ENCODE measurements at regions not wholly inside any gene's neighbourhood (a gene's known extent, or its start where the extent isn't known, plus 50 kb on each side); places are given as distances from the start of the nearest gene placed in this dataset.

DNA sequence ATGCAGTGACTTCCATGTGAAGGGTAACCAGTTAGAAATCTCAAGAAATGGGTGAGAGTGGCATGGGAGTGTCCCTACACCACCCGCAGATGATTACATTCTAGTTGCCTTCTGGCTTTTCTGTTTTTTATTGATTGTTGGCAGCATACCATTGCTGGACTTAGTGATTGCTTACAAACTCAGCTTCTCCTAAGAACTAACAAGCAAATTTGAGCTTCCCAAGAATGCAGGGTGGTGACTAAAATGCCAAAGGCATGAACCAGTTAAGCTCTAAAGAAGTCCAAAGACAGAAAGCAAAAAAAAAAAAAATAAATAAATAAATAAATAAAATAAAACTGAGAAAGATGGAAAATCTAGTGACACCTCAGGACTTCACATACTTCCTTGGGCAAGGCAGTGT is 245.5 kb upstream of the PARD3B start:
- ChIA-PET POLR2A (no interaction called here), CTCF (interaction anchor here (0.6 kb wide), 1 partner anchor 1474 kb away, joined by 4 read pairs; no protein-coding TSS in a partner anchor)
- no peaks in the 10 kb centered on the region for H3K36me3 Mint-ChIP-seq
- TF ChIP-seq, protein P1, sequence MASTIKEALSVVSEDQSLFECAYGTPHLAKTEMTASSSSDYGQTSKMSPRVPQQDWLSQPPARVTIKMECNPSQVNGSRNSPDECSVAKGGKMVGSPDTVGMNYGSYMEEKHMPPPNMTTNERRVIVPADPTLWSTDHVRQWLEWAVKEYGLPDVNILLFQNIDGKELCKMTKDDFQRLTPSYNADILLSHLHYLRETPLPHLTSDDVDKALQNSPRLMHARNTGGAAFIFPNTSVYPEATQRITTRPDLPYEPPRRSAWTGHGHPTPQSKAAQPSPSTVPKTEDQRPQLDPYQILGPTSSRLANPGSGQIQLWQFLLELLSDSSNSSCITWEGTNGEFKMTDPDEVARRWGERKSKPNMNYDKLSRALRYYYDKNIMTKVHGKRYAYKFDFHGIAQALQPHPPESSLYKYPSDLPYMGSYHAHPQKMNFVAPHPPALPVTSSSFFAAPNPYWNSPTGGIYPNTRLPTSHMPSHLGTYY (CRISPR knock-in tag; IDR thresholded peaks at IDR 0.05): no peak
- TF ChIP-seq ELF4 (CRISPR knock-in tag; IDR thresholded peaks at IDR 0.05; ENCODE audit: low read depth) (no peak), MYBL2 (CRISPR knock-in tag; IDR thresholded peaks at IDR 0.05) (no peak), SMAD3 (CRISPR knock-in tag; IDR thresholded peaks at IDR 0.05; ENCODE audit: borderline replicate concordance) (no peak), KAT7 (CRISPR knock-in tag; IDR thresholded peaks at IDR 0.05; ENCODE audit: borderline replicate concordance) (no peak), ZNF219 (CRISPR knock-in tag; IDR thresholded peaks at IDR 0.05; ENCODE audit: borderline replicate concordance) (no peak), JAZF1 (CRISPR knock-in tag; IDR thresholded peaks at IDR 0.05) (no peak), NFE2L1 (CRISPR knock-in tag; IDR thresholded peaks at IDR 0.05) (no peak), FOXJ3 (CRISPR knock-in tag; IDR thresholded peaks at IDR 0.05; ENCODE audit: borderline replicate concordance) (no peak), CREM (CRISPR knock-in tag; IDR thresholded peaks at IDR 0.05) (no peak), TP53 (CRISPR knock-in tag; IDR thresholded peaks at IDR 0.05) (no peak), SOX15 (CRISPR knock-in tag; IDR thresholded peaks at IDR 0.05) (no peak), HMGA2 (CRISPR knock-in tag; IDR thresholded peaks at IDR 0.05) (no peak)
- TF ChIP-seq, protein P2, sequence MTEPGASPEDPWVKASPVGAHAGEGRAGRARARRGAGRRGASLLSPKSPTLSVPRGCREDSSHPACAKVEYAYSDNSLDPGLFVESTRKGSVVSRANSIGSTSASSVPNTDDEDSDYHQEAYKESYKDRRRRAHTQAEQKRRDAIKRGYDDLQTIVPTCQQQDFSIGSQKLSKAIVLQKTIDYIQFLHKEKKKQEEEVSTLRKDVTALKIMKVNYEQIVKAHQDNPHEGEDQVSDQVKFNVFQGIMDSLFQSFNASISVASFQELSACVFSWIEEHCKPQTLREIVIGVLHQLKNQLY (CRISPR knock-in tag; IDR thresholded peaks at IDR 0.05): no peak
- TF ChIP-seq, protein P3, sequence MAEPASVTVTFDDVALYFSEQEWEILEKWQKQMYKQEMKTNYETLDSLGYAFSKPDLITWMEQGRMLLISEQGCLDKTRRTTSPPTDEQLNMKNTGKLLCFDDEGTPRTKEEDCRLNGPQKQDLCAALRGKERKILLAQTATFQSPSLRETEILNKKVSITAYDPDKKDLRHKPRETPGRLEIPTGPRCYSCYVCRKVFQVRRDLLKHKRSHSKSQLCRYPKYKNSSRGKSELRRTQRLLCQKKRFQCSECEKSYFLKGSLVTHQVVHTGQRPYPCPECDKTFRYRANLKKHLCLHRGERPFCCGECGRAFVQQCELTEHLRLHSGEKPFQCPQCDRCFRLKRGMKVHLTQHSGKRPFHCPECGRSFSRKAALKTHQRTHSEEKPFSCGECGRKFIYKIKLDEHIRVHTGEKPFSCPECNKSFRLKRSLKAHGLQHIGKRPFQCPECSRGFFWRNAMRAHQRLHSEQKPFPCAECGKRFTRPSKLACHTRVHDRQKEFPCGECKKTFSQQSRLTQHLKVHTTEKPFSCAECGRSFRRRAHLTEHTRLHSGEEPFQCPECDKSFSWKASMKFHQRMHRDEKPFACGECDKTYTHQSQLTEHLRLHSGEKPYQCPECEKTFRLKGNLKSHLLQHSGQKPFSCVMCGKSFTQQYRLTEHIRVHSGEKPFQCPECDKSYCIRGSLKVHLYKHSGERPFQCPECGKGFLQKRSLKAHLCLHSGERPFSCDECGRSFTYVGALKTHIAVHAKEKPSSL (CRISPR knock-in tag; conservative IDR thresholded peaks at IDR 0.05): no peak
- H3K27ac Mint-ChIP-seq: no peak overlapping the region
- H3K4me1 Mint-ChIP-seq: no peaks in the 10 kb centered on the region
- H3K9me3 Mint-ChIP-seq: peaks cover 5% of the 10 kb centered on the region
- DNase-seq (ENCODE audit: low spot score) (no peak), ATAC-seq (no peak)
- H3K27me3 Mint-ChIP-seq (ENCODE audit: low read depth): no peaks in the 10 kb centered on the region
- H3K4me3 Mint-ChIP-seq: no peak overlapping the region

DNA sequence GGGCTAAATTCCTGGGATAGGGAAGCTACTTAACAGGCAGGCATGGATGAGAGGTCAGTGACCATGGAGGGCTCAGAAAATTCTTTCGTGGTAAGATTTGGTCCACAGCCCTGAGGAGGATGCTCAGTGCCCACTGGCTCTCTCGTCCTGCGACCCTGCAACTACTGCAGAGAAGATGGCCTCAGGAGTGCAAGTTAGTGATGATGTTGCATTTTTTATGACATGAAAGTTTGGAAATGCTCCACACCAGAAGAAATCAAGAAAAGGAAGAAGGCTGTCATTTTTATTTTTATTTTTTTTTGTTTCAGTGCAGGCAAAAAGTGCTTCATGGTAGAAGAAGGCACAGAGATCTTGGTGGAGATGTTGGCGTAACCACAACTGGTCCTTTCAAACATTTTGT is 238.6 kb upstream of the PARD3B start:
- H3K27me3 Mint-ChIP-seq (ENCODE audit: low read depth): no peaks in the 10 kb centered on the region
- H3K4me3 Mint-ChIP-seq: no peak overlapping the region
- TF ChIP-seq ETV6 (CRISPR knock-in tag; IDR thresholded peaks at IDR 0.05) (no peak), NFATC4 (CRISPR knock-in tag; IDR thresholded peaks at IDR 0.05) (no peak)
- TF ChIP-seq, protein P4, sequence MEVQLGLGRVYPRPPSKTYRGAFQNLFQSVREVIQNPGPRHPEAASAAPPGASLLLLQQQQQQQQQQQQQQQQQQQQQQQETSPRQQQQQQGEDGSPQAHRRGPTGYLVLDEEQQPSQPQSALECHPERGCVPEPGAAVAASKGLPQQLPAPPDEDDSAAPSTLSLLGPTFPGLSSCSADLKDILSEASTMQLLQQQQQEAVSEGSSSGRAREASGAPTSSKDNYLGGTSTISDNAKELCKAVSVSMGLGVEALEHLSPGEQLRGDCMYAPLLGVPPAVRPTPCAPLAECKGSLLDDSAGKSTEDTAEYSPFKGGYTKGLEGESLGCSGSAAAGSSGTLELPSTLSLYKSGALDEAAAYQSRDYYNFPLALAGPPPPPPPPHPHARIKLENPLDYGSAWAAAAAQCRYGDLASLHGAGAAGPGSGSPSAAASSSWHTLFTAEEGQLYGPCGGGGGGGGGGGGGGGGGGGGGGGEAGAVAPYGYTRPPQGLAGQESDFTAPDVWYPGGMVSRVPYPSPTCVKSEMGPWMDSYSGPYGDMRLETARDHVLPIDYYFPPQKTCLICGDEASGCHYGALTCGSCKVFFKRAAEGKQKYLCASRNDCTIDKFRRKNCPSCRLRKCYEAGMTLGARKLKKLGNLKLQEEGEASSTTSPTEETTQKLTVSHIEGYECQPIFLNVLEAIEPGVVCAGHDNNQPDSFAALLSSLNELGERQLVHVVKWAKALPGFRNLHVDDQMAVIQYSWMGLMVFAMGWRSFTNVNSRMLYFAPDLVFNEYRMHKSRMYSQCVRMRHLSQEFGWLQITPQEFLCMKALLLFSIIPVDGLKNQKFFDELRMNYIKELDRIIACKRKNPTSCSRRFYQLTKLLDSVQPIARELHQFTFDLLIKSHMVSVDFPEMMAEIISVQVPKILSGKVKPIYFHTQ (CRISPR knock-in tag; IDR thresholded peaks at IDR 0.05): no peak
- DNase-seq (ENCODE audit: low spot score): no peak
- no peak overlapping the region for H3K27ac Mint-ChIP-seq
- no peak for ATAC-seq
- peaks cover 9% of the 10 kb centered on the region for H3K4me1 Mint-ChIP-seq
- peaks cover 6% of the 10 kb centered on the region for H3K9me3 Mint-ChIP-seq
- H3K36me3 Mint-ChIP-seq: no peaks in the 10 kb centered on the region
- ChIA-PET POLR2A (interaction anchor here (0.6 kb wide), 1 partner anchor 20 kb away, joined by 6 read pairs; no protein-coding TSS in a partner anchor), CTCF (no interaction called here)
